BE2C (cell line): ENCODE measurements at regions not wholly inside any gene's neighbourhood (a gene's known extent, or its start where the extent isn't known, plus 50 kb on each side); places are given as distances from the start of the nearest gene placed in this dataset.
A peak's percentile ranks its signal among the peaks of the same experiment; 100 is the strongest.

ENCODE experiments used
- DNase-seq: peaks from one replicate; pipeline ENCODE4 v3.0.0-alpha.2; 2020
- H3K27me3 ChIP-seq: fragments of 250-450 bp; sonication (Bioruptor Pico); 2 replicates; pipeline ENCODE4 v1.5.1; 2020; ENCODE audit warnings: mild to moderate bottlenecking
- H3K36me3 ChIP-seq: fragments of 250-450 bp; sonication (Bioruptor Pico); 2 replicates; pipeline ENCODE4 v1.5.1; 2020; ENCODE audit warnings: mild to moderate bottlenecking
- H3K4me1 ChIP-seq: fragments of 250-450 bp; sonication (Bioruptor Pico); 2 replicates; pipeline ENCODE4 v1.5.1; 2020
- H3K4me3 ChIP-seq: 2 replicates; pipeline ENCODE4 v1.5.1; 2011; ENCODE audit warnings: low read depth, low read length
- H3K9me3 ChIP-seq: fragments of 250-450 bp; sonication (Bioruptor Pico); 2 replicates; pipeline ENCODE4 v1.5.1; 2020
- CTCF ChIP-seq: IDR thresholded peaks from 2 replicates; pipeline ENCODE4 v1.5.1; 2012; ENCODE audit warnings: mild to moderate bottlenecking, low read depth, low read length

GRCh38 chr1:116228511-116228910, 117.3 kb downstream of the MAB21L3 start:
- DNase-seq: no peak
- TF ChIP-seq CTCF: no peak

DNA sequence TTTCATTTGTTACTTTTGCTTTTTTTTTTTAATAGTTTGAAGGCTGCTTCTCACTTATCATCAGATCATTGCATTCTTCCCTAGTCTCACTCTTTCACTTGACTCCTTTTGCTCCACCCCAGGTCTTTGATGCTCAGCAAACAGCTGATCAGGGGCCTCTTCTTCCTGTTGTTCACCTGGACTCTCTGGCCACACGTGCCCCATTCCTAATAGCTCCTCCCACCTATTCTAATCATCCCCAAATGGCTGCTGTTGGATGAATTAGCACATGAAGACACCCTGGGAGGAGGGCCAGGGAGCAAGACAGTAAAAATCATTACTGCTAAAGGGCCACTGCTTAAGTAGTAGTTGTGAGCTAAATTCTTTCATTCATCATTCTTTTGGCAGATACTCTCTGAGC, 119.5 kb downstream of the MAB21L3 start:
- H3K27me3 ChIP-seq: no peaks in the 10 kb centered on the region
- TF ChIP-seq CTCF: no peak
- H3K36me3 ChIP-seq: no peaks in the 10 kb centered on the region
- H3K4me3 ChIP-seq: no peak overlapping the region
- H3K4me1 ChIP-seq: peaks cover 10% of the 10 kb centered on the region
- H3K9me3 ChIP-seq: no peaks in the 10 kb centered on the region
- DNase-seq: no peak

More at GRCh38 chr1:116228511-116228910, 117.3 kb downstream of the MAB21L3 start:
- Histone ChIP-seq H3K36me3 (no peaks in the 10 kb centered on the region), H3K4me3 (no peak overlapping the region), H3K9me3 (no peaks in the 10 kb centered on the region), H3K4me1 (peaks cover 23% of the 10 kb centered on the region), H3K27me3 (no peaks in the 10 kb centered on the region)

- DNase-seq: no peak
- Histone ChIP-seq H3K36me3 (no peaks in the 10 kb centered on the region), H3K9me3 (no peaks in the 10 kb centered on the region), H3K27me3 (no peaks in the 10 kb centered on the region), H3K4me3 (no peak overlapping the region), H3K4me1 (peaks cover 10% of the 10 kb centered on the region)
- no peak for TF ChIP-seq CTCF
These were observed 120.6 kb downstream of the MAB21L3 start for GRCh38 chr1:116231752-116232151.

DNA sequence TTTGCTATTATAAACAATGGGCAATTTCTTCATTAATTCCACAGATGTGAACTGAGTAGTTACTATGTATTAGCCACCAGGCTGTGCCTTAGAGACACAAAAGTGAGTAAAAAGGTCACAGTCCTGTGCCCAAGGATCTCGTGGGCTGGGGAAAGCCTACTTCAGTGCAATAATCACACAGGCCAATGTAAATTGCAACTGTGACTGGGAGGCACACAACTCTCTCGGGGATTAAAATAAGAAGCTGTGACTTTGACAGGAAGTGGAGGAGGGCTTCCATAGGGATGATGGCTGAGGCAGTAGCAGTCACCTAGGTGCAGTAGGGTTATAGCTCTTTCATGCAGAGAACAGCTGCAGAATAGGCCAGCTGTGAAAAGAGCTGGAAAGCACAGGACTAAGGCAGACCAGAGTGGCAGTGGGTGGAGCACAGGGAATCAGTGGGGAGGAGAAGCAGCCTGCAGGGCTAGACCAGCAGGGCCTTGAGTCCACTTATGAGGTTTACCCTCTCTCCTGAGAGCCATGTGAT, 121.9 kb downstream of the MAB21L3 start:
- H3K4me3 ChIP-seq: no peak overlapping the region
- H3K27me3 ChIP-seq: no peaks in the 10 kb centered on the region
- DNase-seq: no peak
- H3K36me3 ChIP-seq: no peaks in the 10 kb centered on the region
- 0 out of 2 replicates have a peak, but pooled peaks have one; percentile 19 for TF ChIP-seq CTCF
- no peaks in the 10 kb centered on the region for H3K9me3 ChIP-seq
- peaks cover 10% of the 10 kb centered on the region for H3K4me1 ChIP-seq

GRCh38 chr1:116234429-116234828, 123.2 kb downstream of the MAB21L3 start:
- no peaks in the 10 kb centered on the region for H3K9me3 ChIP-seq
- H3K27me3 ChIP-seq: no peaks in the 10 kb centered on the region
- DNase-seq: no peak
- H3K36me3 ChIP-seq: no peaks in the 10 kb centered on the region
- no peak for TF ChIP-seq CTCF
- H3K4me3 ChIP-seq: no peak overlapping the region
- H3K4me1 ChIP-seq: peaks cover 10% of the 10 kb centered on the region

- H3K4me3 ChIP-seq: no peak overlapping the region
- no peak for DNase-seq
- no peaks in the 10 kb centered on the region for H3K9me3 ChIP-seq
- H3K27me3 ChIP-seq: no peaks in the 10 kb centered on the region
- no peaks in the 10 kb centered on the region for H3K36me3 ChIP-seq
- no peaks in the 10 kb centered on the region for H3K4me1 ChIP-seq
- no peak for TF ChIP-seq CTCF
These were observed 128.7 kb downstream of the MAB21L3 start for GRCh38 chr1:116239916-116240315.
